Epithelial cell of proximal tubule (primary cell): ENCODE measurements at regions not wholly inside any gene's neighbourhood (a gene's known extent, or its start where the extent isn't known, plus 50 kb on each side); places are given as distances from the start of the nearest gene placed in this dataset.
"Not testable (repeated sequence)": the region's sequence is repeated elsewhere in the genome, so short reads cannot be mapped to it uniquely, and the experiment has no call there.

Experiments
- DNase-seq: peaks from one replicate; pipeline ENCODE4 v3.0.0-alpha.2; 2011; ENCODE audit warnings: low read depth
- H3K4me3 ChIP-seq: 2 replicates; pipeline ENCODE4 v1.5.1; 2011; ENCODE audit warnings: low read depth, mild to moderate bottlenecking, low read length
- TF ChIP-seq, protein P1 (sequence below): conservative IDR thresholded peaks from 2 replicates; pipeline ENCODE4 v1.5.1; 2012; ENCODE audit warnings: low read depth, mild to moderate bottlenecking, low read length

DNA sequence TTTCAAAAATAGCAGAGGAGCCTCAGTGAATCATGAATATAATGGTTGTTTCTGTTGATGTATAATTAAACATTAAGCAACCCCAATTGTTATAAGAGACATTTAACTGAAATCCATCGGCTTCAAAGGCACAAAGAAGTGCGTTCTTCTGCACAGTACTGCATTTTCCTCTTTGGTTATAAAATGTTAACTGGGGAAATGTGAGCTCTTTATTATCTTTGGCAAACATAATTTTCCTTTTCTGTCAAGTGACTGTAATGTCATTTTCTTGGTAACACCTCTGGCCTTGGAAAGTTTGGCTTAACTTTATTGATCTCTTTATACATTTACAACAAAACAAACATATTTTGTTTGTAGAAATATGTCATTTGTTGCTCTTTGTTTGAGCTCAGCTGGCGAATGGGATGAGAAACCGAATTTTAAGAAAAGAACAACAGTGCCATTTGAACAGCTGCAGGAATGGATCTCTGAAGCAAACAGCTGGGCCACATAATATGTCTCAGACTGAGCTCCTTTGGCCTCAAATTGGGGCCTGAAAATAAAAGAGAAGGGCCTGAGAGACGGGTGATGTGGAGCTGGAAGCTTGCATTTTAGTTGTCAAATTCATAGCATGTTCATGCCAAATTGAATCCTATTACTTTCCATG is 427.0 kb upstream of the SPTLC3 start:
- H3K4me3 ChIP-seq = no peak overlapping the region
- TF ChIP-seq, protein P1, sequence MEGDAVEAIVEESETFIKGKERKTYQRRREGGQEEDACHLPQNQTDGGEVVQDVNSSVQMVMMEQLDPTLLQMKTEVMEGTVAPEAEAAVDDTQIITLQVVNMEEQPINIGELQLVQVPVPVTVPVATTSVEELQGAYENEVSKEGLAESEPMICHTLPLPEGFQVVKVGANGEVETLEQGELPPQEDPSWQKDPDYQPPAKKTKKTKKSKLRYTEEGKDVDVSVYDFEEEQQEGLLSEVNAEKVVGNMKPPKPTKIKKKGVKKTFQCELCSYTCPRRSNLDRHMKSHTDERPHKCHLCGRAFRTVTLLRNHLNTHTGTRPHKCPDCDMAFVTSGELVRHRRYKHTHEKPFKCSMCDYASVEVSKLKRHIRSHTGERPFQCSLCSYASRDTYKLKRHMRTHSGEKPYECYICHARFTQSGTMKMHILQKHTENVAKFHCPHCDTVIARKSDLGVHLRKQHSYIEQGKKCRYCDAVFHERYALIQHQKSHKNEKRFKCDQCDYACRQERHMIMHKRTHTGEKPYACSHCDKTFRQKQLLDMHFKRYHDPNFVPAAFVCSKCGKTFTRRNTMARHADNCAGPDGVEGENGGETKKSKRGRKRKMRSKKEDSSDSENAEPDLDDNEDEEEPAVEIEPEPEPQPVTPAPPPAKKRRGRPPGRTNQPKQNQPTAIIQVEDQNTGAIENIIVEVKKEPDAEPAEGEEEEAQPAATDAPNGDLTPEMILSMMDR = no peak
- no peak for DNase-seq

DNA sequence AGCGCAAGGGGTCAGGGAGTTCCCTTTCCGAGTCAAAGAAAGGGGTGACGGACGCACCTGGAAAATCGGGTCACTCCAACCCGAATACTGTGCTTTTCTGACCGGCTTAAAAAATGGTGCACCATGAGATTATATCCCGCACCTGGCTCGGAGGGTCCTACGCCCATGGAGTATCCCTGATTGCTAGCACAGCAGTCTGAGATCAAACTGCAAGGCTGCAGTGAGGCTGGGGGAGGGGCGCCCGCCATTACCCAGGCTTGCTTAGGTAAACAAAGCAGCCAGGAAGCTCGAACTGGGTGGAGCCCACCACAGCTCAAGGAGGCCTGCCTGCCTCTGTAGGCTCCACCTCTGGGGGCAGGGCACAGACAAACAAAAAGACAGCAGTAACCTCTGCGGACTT is 426.1 kb upstream of the SPTLC3 start:
- DNase-seq, H3K4me3 ChIP-seq: not testable (repeated sequence)

DNA sequence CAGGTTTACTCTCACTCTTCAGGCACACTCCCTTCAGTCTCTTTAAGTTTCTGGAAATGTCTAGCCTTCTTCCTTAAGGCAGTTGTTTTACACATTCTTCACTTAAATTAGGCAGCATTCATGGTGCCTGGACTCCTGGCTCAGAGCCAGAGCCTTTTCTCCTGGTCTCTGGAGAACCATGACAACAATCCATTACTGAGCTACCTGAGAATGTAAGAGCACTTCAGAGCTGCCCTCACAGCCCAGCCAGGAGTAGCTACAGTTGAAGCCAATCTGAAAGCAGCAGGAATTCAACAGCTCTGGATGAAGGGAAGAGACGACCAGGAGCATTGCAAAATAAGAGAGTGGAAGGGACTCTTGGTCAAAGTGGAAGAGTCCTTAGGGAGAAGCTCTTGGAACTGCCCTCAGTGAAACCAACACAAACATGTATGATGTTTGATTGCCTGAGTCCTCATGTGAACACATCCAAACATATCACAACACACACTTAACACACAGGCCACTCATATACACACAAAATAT is 416.8 kb upstream of the SPTLC3 start:
- H3K4me3 ChIP-seq = no peak overlapping the region
- TF ChIP-seq, protein P1 = no peak
- DNase-seq = no peak

DNA sequence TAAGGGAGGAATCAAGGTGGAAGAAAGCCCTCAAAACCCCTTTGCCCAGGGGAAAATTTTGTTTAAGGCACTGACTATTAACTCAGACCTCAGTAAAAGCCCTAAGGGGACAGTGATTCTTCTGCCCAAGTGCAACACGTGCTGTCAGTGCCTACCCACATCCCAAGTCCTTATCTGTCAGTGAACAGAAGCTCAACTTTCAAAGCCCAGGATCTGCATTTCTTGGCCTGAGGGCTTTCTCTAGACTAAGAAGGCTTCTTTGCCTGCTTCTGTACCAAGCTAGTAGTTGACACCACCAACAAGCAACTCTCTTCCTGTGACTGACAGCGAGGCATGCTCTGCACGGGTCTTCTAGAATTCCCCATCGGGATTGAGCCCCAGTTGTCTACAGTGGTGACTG is 416.0 kb upstream of the SPTLC3 start:
- H3K4me3 ChIP-seq = no peak overlapping the region
- DNase-seq = no peak
- TF ChIP-seq, protein P1 = no peak

DNA sequence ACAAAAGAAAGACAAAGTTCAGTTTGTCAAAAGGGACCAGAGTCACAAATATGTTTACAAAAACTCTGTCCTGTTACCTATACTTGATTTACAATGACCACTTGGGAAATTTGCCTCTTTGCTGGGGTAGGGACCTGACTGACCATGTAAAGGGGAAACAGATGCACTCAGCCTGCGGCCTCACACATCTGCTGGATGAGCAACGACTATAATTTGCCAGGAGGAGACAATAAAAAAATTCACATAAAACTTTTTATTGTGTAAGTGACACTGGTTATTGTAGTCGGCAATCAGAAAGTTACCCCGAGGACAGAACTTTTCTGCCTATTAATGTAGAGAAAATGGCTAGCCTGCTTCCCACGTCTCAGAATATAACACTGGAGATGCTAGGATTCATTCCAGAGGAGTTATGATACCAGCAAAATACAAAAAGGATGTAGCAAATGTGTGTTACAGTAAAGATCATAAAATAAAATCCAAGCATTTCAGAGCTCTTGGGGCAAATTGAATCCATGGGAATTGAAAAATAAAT is 415.4 kb upstream of the SPTLC3 start:
- TF ChIP-seq, protein P1 = no peak
- no peak for DNase-seq
- no peak overlapping the region for H3K4me3 ChIP-seq

DNA sequence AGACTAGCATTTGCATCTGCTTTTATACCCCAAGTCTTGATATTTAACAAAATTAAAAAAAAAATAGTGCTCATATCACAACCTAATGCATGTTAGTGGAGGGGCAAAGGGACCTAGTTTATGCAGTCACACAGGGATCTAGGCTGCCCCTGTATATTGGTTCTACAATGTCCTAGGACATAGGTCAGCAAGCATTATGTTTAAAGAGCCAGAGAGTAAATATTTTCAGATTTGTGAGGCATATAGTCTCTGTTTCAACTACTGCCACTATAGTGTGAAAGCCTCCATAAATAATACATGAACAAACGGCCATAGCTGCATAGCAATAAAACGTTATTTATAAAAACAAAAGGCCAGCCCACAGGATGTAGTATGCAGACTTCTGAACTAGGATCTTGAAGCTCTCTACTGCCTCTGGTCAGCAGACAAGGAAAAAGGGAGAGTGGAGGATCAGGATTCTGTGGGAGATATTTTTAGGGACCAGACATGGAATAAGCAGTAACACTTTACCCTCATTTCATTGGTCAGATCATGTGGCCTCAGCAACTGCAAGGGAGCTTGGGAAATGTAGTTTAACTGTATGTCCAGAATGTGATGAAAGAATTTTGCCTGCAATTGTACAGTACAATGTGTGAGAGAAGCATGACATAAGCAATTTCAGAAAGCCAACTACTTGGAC is 414.2 kb upstream of the SPTLC3 start:
- no peak for DNase-seq
- TF ChIP-seq, protein P1 = no peak
- H3K4me3 ChIP-seq = no peak overlapping the region

DNA sequence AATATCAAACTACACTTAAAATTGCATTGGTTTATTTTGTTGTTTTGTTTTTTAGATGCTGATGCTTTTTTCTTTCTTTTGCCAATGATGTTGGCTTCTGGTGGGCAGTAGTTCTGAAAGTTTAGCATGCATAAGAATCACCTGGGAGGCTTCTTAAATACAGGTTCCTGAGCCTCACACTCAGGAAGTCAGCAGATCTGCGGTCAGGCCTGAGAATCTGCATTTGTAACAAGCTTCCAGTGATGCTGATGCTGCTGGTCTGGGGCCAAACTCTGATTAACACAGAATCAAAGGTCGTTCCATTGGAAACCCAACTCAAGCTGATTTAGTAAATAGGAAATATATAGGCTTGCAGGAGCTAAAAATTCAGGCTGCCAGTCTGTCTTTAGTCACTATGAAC is 412.9 kb upstream of the SPTLC3 start:
- TF ChIP-seq, protein P1 = no peak
- H3K4me3 ChIP-seq = no peak overlapping the region
- DNase-seq = no peak
